H9 (cell line): ENCODE measurements at regions not wholly inside any gene's neighbourhood (a gene's known extent, or its start where the extent isn't known, plus 50 kb on each side); places are given as distances from the start of the nearest gene placed in this dataset.

Source experiments
- DNase-seq: peaks from one replicate; pipeline ENCODE4 v3.0.0-alpha.2; 2017
- H2AFZ ChIP-seq: one replicate; pipeline ENCODE4 v1.6.1; 2013; ENCODE audit warnings: mild to moderate bottlenecking, low read length, control low read depth, moderate library complexity
- H2AK5ac ChIP-seq: 2 replicates; pipeline ENCODE4 v1.6.1; 2013; ENCODE audit warnings: low read length, control low read depth, mixed read lengths; ENCODE audit not compliant: insufficient read length
- H2BK120ac ChIP-seq: one replicate; pipeline ENCODE4 v1.6.1; 2013; ENCODE audit warnings: low read depth, mild to moderate bottlenecking, low read length, control low read depth, inconsistent platforms; ENCODE audit not compliant: poor library complexity, severe bottlenecking
- H2BK12ac ChIP-seq: 2 replicates; pipeline ENCODE4 v1.6.1; 2013; ENCODE audit warnings: low read length, control low read depth, mixed read lengths, low read depth; ENCODE audit not compliant: insufficient read length
- H2BK15ac ChIP-seq: 2 replicates; pipeline ENCODE4 v1.6.1; 2013; ENCODE audit warnings: low read depth, low read length, control low read depth
- H2BK20ac ChIP-seq: one replicate; pipeline ENCODE4 v1.6.1; 2013; ENCODE audit warnings: low read depth, mild to moderate bottlenecking, low read length, control low read depth, inconsistent platforms; ENCODE audit not compliant: poor library complexity, severe bottlenecking
- H2BK5ac ChIP-seq: 2 replicates; pipeline ENCODE4 v1.6.1; 2013; ENCODE audit warnings: low read length, control low read depth, mixed read lengths; ENCODE audit not compliant: insufficient read length
- H3K14ac ChIP-seq: 2 replicates; pipeline ENCODE4 v1.6.1; 2013; ENCODE audit warnings: low read length, control low read depth; ENCODE audit not compliant: insufficient read depth
- H3K18ac ChIP-seq: 2 replicates; pipeline ENCODE4 v1.6.1; 2013; ENCODE audit warnings: low read depth, mild to moderate bottlenecking, mixed read lengths, low read length, control low read depth; ENCODE audit not compliant: insufficient read length
- H3K23ac ChIP-seq: 2 replicates; pipeline ENCODE4 v1.6.1; 2013; ENCODE audit warnings: low read length, control low read depth, mixed read lengths, low read depth; ENCODE audit not compliant: insufficient read length
- H3K23me2 ChIP-seq: 2 replicates; pipeline ENCODE4 v1.6.1; 2013; ENCODE audit warnings: low read depth, mild to moderate bottlenecking, mixed read lengths, low read length, control low read depth; ENCODE audit not compliant: insufficient read length, poor library complexity, severe bottlenecking
- H3K27ac ChIP-seq: 2 replicates; pipeline ENCODE4 v1.5.1; 2013; ENCODE audit warnings: low read length, control low read depth, mixed read lengths, low read depth; ENCODE audit not compliant: insufficient read length
- H3K27me3 ChIP-seq: 2 replicates; pipeline ENCODE4 v1.6.1; 2013; ENCODE audit warnings: low read length, control low read depth, inconsistent platforms; ENCODE audit not compliant: insufficient read depth
- H3K4ac ChIP-seq: 2 replicates; pipeline ENCODE4 v1.6.1; 2013; ENCODE audit warnings: low read depth, mild to moderate bottlenecking, control low read depth, inconsistent platforms, low read length, moderate library complexity
- H3K4me1 ChIP-seq: 2 replicates; pipeline ENCODE4 v1.6.1; 2013; ENCODE audit warnings: low read length, control low read depth, inconsistent platforms; ENCODE audit not compliant: insufficient read depth
- H3K4me2 ChIP-seq: 2 replicates; pipeline ENCODE4 v1.6.1; 2013; ENCODE audit warnings: low read length, control low read depth, mixed read lengths; ENCODE audit not compliant: insufficient read length, insufficient read depth
- H3K56ac ChIP-seq: 2 replicates; pipeline ENCODE4 v1.6.1; 2013; ENCODE audit warnings: low read depth, mild to moderate bottlenecking, mixed read lengths, low read length, control low read depth; ENCODE audit not compliant: insufficient read length
- H3K79me1 ChIP-seq: 2 replicates; pipeline ENCODE4 v1.6.1; 2013; ENCODE audit warnings: low read depth, mild to moderate bottlenecking, moderate library complexity, low read length, control low read depth, inconsistent platforms; ENCODE audit not compliant: insufficient read depth, poor library complexity, severe bottlenecking
- H3K79me2 ChIP-seq: 2 replicates; pipeline ENCODE4 v1.6.1; 2013; ENCODE audit warnings: low read length, control low read depth, inconsistent platforms; ENCODE audit not compliant: insufficient read depth
- H3K9ac ChIP-seq: 2 replicates; pipeline ENCODE4 v1.6.1; 2013; ENCODE audit warnings: low read length, control low read depth, mixed read lengths; ENCODE audit not compliant: insufficient read length; ENCODE audit errors: extremely low read depth
- H3K9me3 ChIP-seq: one replicate; pipeline ENCODE4 v1.6.1; 2013; ENCODE audit warnings: low read depth, low read length, inconsistent platforms; ENCODE audit not compliant: control insufficient read depth
- H3T11ph ChIP-seq: one replicate; pipeline ENCODE4 v1.6.1; 2013; ENCODE audit warnings: mild to moderate bottlenecking, low read length, control low read depth, inconsistent platforms
- H4K20me1 ChIP-seq: one replicate; pipeline ENCODE4 v1.6.1; 2013; ENCODE audit not compliant: control insufficient read depth, insufficient read length, insufficient read depth
- H4K5ac ChIP-seq: 2 replicates; pipeline ENCODE4 v1.6.1; 2013; ENCODE audit warnings: low read depth, mild to moderate bottlenecking, mixed read lengths, low read length, control low read depth; ENCODE audit not compliant: insufficient read length
- H4K8ac ChIP-seq: replicated peaks from 2 replicates; pipeline ENCODE4 v1.6.1; 2013; ENCODE audit warnings: low read length, control low read depth, mixed read lengths, low read depth; ENCODE audit not compliant: insufficient read length
- H4K91ac ChIP-seq: 2 replicates; pipeline ENCODE4 v1.6.1; 2013; ENCODE audit warnings: low read depth, mild to moderate bottlenecking, moderate library complexity, mixed read lengths, low read length, control low read depth; ENCODE audit not compliant: insufficient read length
- H3K27ac Mint-ChIP-seq, 3 experiments: 2 replicates in 2 of 3; 3 replicates in 1 of 3; pipeline ENCODE4 v1.8.0; 2020 to 2021; ENCODE audit warnings: mixed read lengths in 3 of 3, mild to moderate bottlenecking in 1 of 3, moderate library complexity in 1 of 3
- H3K27me3 Mint-ChIP-seq: 2 replicates; pipeline ENCODE4 v1.8.0; 2021; ENCODE audit warnings: low read depth, mild to moderate bottlenecking, moderate library complexity, mixed read lengths
- H3K36me3 Mint-ChIP-seq, 3 experiments: 2 replicates in 2 of 3; 3 replicates in 1 of 3; pipeline ENCODE4 v1.8.0; 2020 to 2021; ENCODE audit warnings: low read depth in 3 of 3, mixed read lengths in 3 of 3; ENCODE audit not compliant: insufficient read depth in 1 of 3
- H3K4me1 Mint-ChIP-seq, 2 experiments: 2 replicates each; pipeline ENCODE4 v1.8.0; 2020; ENCODE audit warnings: mixed read lengths in 2 of 2
- H3K4me3 Mint-ChIP-seq, 2 experiments: 2 replicates in 1 of 2; 3 replicates in 1 of 2; pipeline ENCODE4 v1.8.0; 2020 to 2021; ENCODE audit warnings: mild to moderate bottlenecking in 2 of 2, mixed read lengths in 2 of 2, moderate library complexity in 1 of 2
- H3K9me3 Mint-ChIP-seq, 2 experiments: 2 replicates in 1 of 2; 3 replicates in 1 of 2; pipeline ENCODE4 v1.8.0; 2020; ENCODE audit warnings: mild to moderate bottlenecking in 2 of 2, mixed read lengths in 2 of 2, moderate library complexity in 1 of 2
- CTCF ChIP-seq: fragments of 200-600 bp; sonication (generic); conservative IDR thresholded peaks from 3 replicates; pipeline ENCODE4 v1.8.0; 2021; ENCODE audit warnings: antibody characterized with exemption, mild to moderate bottlenecking
- WGBS: extraction: QIAGEN DNeasy Blood & Tissue Kit; methylation state at CpG from one replicate; pipeline ENCODE4 v1.1.7; 2013; ENCODE audit warnings: missing lambda C conversion rate, low lambda C conversion rate, mixed read lengths; ENCODE audit not compliant: insufficient read length; ENCODE audit errors: extremely low coverage; 5-methylcytosine and 5-hydroxymethylcytosine counted together

DNA sequence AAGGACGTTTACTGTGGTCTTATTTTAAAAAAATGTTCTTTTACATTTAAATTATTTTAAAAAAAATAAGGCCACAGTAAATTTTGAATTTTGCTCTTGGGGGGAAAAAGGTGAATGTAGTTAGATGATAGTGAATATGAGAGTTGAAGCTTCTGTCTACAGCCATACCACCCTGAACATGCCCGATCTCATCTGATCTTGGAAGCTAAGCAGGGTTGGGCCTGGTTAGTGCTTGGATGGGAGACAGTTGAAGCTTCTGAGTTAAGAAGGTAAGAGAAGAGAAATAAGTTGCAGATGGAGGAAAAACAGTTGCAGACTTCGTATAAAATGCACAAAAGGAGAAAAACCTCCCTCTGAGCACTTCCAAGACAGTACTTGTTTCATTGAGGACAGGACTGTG, 115.6 kb upstream of the NR3C2 start:
- Histone ChIP-seq H3K23ac (no peak overlapping the region), H2BK120ac (no peak overlapping the region)

More for the DNA sequence above, 115.6 kb upstream of the NR3C2 start:
- Histone ChIP-seq H3K18ac (no peak overlapping the region), H3K27me3 (no peaks in the 10 kb centered on the region), H3K27ac (no peak overlapping the region), H4K5ac (no peak overlapping the region), H2BK15ac (no peak overlapping the region), H3K9me3 (no peaks in the 10 kb centered on the region), H3K56ac (no peak overlapping the region), H4K91ac (no peak overlapping the region), H4K8ac (no peak overlapping the region), H4K20me1 (no peaks in the 10 kb centered on the region), H3K4ac (no peak overlapping the region), H3K4me2 (no peak overlapping the region), H3K79me2 (no peaks in the 10 kb centered on the region), H3K23me2 (no peaks in the 10 kb centered on the region), H3K14ac (no peak overlapping the region), H3K9ac (no peak overlapping the region), H3K79me1 (no peaks in the 10 kb centered on the region), H2BK5ac (no peak overlapping the region), H3T11ph (no peak overlapping the region), H2AK5ac (no peak overlapping the region), H2BK20ac (no peak overlapping the region), H2AFZ (no peak overlapping the region), H2BK12ac (no peak overlapping the region), H3K4me1 (no peaks in the 10 kb centered on the region)
- TF ChIP-seq CTCF = no peak
- no peaks in the 10 kb centered on the region for H3K36me3 Mint-ChIP-seq
- no peak overlapping the region for H3K4me3 Mint-ChIP-seq
- DNase-seq = no peak
- no peaks in the 10 kb centered on the region for H3K4me1 Mint-ChIP-seq
- no CpG with 5 or more reads among the region's 3 CpGs for WGBS
- H3K27ac Mint-ChIP-seq = no peak overlapping the region
- no peaks in the 10 kb centered on the region; a peak in 1 of 5 replicates for H3K9me3 Mint-ChIP-seq
- H3K27me3 Mint-ChIP-seq = no peaks in the 10 kb centered on the region
